Gastroesophageal sphincter (tissue), 3 donors: ENCODE measurements at regions not wholly inside any gene's neighbourhood (a gene's known extent, or its start where the extent isn't known, plus 50 kb on each side); places are given as distances from the start of the nearest gene placed in this dataset.

Source experiments
- CTCF ChIP-seq, 4 experiments: fragments of 200-600 bp in 2 of 4; fragments of 450-650 bp in 2 of 4; sonication (generic) in 1 of 4; IDR thresholded peaks; one replicate each; pipeline ENCODE4 v1.5.1; 2017 to 2019; ENCODE audit warnings: antibody characterized with exemption in 4 of 4, mild to moderate bottlenecking in 2 of 4, moderate library complexity in 2 of 4
- EP300 ChIP-seq: sonication (generic); formaldehyde crosslinking; IDR thresholded peaks from one replicate; pipeline ENCODE4 v1.6.1; 2017; ENCODE audit warnings: antibody characterized with exemption, mild to moderate bottlenecking
- POLR2A ChIP-seq, 2 donors: fragments of 450-650 bp; IDR thresholded peaks; one replicate each; pipeline ENCODE4 v1.6.1; 2017; ENCODE audit warnings: antibody characterized with exemption in 2 of 2, mild to moderate bottlenecking in 2 of 2, moderate library complexity in 1 of 2
- POLR2AphosphoS5 ChIP-seq: sonication (generic); formaldehyde crosslinking; IDR thresholded peaks from one replicate; pipeline ENCODE4 v1.6.1; 2017; ENCODE audit warnings: antibody characterized with exemption

DNA sequence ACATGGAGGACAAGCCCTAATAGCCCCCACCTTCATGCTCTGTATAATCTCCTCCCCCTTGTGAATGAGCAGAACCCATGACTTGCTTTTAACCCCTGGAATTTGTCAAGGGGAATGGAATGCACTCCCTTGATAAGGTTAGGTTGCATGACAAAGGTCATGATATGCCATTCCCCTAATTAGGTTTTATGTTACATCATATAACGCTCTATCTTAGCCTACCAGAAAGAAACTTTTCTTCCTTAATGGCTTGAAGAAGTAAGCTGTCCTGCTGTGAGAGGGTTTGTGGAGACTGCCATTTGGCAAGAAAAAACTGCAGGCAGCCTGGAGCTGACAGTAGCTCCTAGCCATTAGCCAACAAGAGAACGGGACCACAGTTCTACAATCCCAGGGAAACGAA lies 399.8 kb upstream of the MAD2L1 start:
- TF ChIP-seq POLR2A (IDR thresholded peaks at IDR 0.05) (no peak), CTCF (IDR thresholded peaks at IDR 0.05) (no peak), POLR2AphosphoS5 (no peak), EP300 (no peak)
